ENCODE measurements at regions not wholly inside any gene's neighbourhood (a gene's known extent, or its start where the extent isn't known, plus 50 kb on each side); places are given as distances from the start of the nearest gene placed in this dataset.

- TF ChIP-seq CTCF (IDR thresholded peaks at IDR 0.05) (no peak), POLR2A (IDR thresholded peaks at IDR 0.05) (no peak)
Measured at GRCh38 chr3:68428495-68428894, 503.9 kb downstream of the TAFA4 start.
